K562 (cell line): ENCODE measurements at regions not wholly inside any gene's neighbourhood (a gene's known extent, or its start where the extent isn't known, plus 50 kb on each side); places are given as distances from the start of the nearest gene placed in this dataset.

ENCODE experiments used
- ATAC-seq: fragments of 200-7000 bp; cut with Tn5 transposase; 3 replicates; pipeline ENCODE4 v1.9.1; 2020; ENCODE audit warnings: moderate library complexity
- BruUV-seq: library from RNA; stranded (reverse); fragments of 400-500 nt; replicated peaks from 2 replicates; lab custom pipeline; 2021; lab: Mats Ljungman, UMichigan
- CTCF ChIA-PET: fragments of 300-600 bp; formaldehyde crosslinking; extraction: SDS; loops from one replicate; lab custom pipeline; 2021; ENCODE audit warnings: low intra/inter-chr PET ratio; lab: Yijun Ruan, JAX
- POLR2A ChIA-PET: fragments of 300-600, 350-650 bp; sonication (Branson Sonifier 250); formaldehyde crosslinking; extraction: SDS; loops from one replicate; lab custom pipeline; 2021; ENCODE audit warnings: antibody characterized with exemption, inconsistent platforms; lab: Yijun Ruan, JAX
- DNase-seq, 4 experiments: peaks; one replicate each; pipeline versions ENCODE4 v3.0.0 to v3.0.0-alpha.2; 2011 to 2018; ENCODE audit warnings: low spot score in 3 of 4, mixed read lengths in 3 of 4; ENCODE audit errors: extremely low read depth in 1 of 4
- FAIRE-seq: peaks from 2 replicates; lab custom pipeline; 2011; peaks lifted over from hg19 to GRCh38; lab: Jason Lieb, UNC
- H2AFZ ChIP-seq: 2 replicates; pipeline ENCODE4 v1.6.0; 2011; ENCODE audit warnings: low read depth, low read length, control low read depth, inconsistent platforms
- H3K27ac ChIP-seq: fragments of 200-600 bp; 3 replicates; pipeline ENCODE4 v1.8.0; 2011; ENCODE audit warnings: low read depth, mild to moderate bottlenecking, control low read depth, inconsistent platforms, low read length, moderate library complexity, mixed read lengths; ENCODE audit errors: extremely low read depth
- H3K27me3 ChIP-seq, 2 experiments: fragments of 300-600 bp in 1 of 2; 2 replicates in 1 of 2; 3 replicates in 1 of 2; pipeline versions ENCODE4 v1.6.0 to v1.8.0; 2011; ENCODE audit warnings: inconsistent platforms in 2 of 2, low read length in 2 of 2, mild to moderate bottlenecking in 1 of 2, mixed read lengths in 1 of 2, moderate library complexity in 1 of 2; ENCODE audit not compliant: control insufficient read depth in 2 of 2, insufficient read depth in 2 of 2
- H3K36me3 ChIP-seq: fragments of 300-600 bp; 3 replicates; pipeline ENCODE4 v1.8.0; 2011; ENCODE audit warnings: mild to moderate bottlenecking, low read length, inconsistent platforms; ENCODE audit not compliant: control insufficient read depth, insufficient read depth
- H3K4me1 ChIP-seq, 2 experiments: fragments of 200-600 bp in 1 of 2; replicated peaks in 1 of 2; 2 replicates in 1 of 2; 3 replicates in 1 of 2; pipeline versions ENCODE4 v1.5.1 to v1.8.0; 2011; ENCODE audit warnings: inconsistent platforms in 2 of 2, low read length in 2 of 2, mild to moderate bottlenecking in 1 of 2, mixed read lengths in 1 of 2, moderate library complexity in 1 of 2; ENCODE audit not compliant: control insufficient read depth in 2 of 2, insufficient read depth in 2 of 2
- H3K4me2 ChIP-seq: 2 replicates; pipeline ENCODE4 v1.6.1; 2011; ENCODE audit warnings: low read length, control low read depth, inconsistent platforms, mixed read lengths; ENCODE audit not compliant: insufficient read depth
- H3K4me3 ChIP-seq: fragments of 200-600 bp; sonication (generic), shearing (Covaris generic); 2 replicates; pipeline ENCODE4 v1.5.1; 2016; ENCODE audit warnings: control low read depth, inconsistent platforms
- H3K79me2 ChIP-seq: fragments of 200-600 bp; 3 replicates; pipeline ENCODE4 v1.8.0; 2011; ENCODE audit warnings: low read length, inconsistent platforms; ENCODE audit not compliant: control insufficient read depth, insufficient read depth
- H3K9ac ChIP-seq, 2 experiments: 2 replicates each; pipeline versions ENCODE4 v1.6.0 to v1.6.1; 2011; ENCODE audit warnings: low read depth in 2 of 2, low read length in 2 of 2, control low read depth in 1 of 2, inconsistent platforms in 1 of 2, mild to moderate bottlenecking in 1 of 2, mixed read lengths in 1 of 2; ENCODE audit not compliant: insufficient read depth in 1 of 2
- H3K9me1 ChIP-seq: one replicate; pipeline ENCODE4 v1.6.0; 2011; ENCODE audit warnings: inconsistent platforms, mild to moderate bottlenecking, low read length, moderate library complexity; ENCODE audit not compliant: control insufficient read depth, insufficient read depth
- H3K9me3 ChIP-seq: replicated peaks from 2 replicates; pipeline ENCODE4 v1.5.1; 2011; ENCODE audit warnings: low read depth, low read length, inconsistent platforms; ENCODE audit not compliant: control insufficient read depth, insufficient read depth
- H4K20me1 ChIP-seq: replicated peaks from 2 replicates; pipeline ENCODE4 v1.6.1; 2011; ENCODE audit warnings: low read length, inconsistent platforms, mixed read lengths; ENCODE audit not compliant: control insufficient read depth, insufficient read depth
- ATF1 ChIP-seq, 2 experiments: fragments of 450-650 bp in 1 of 2; IDR thresholded peaks; 2 replicates each; pipeline ENCODE4 v1.6.1; 2016; ENCODE audit warnings: missing compliant biosample characterization in 1 of 2, missing genetic modification characterization in 1 of 2
- FOXM1 ChIP-seq, 2 experiments: fragments of 450-650 bp in 1 of 2; sonication (generic) in 1 of 2; formaldehyde crosslinking in 1 of 2; IDR thresholded peaks; 2 replicates each; pipeline versions ENCODE4 v1.6.1 to v1.9.0; 2017 to 2022; ENCODE audit warnings: low read depth in 2 of 2, mild to moderate bottlenecking in 2 of 2, missing genetic modification reagents in 1 of 2, moderate library complexity in 1 of 2
- GABPB1 ChIP-seq: sonication (generic); formaldehyde crosslinking; IDR thresholded peaks from 2 replicates; pipeline ENCODE4 v1.8.0; 2022; ENCODE audit warnings: mild to moderate bottlenecking, missing genetic modification reagents
- HNRNPL ChIP-seq: fragments of 200-400 bp; formaldehyde crosslinking; IDR thresholded peaks from 2 replicates; pipeline ENCODE4 v1.6.1; 2017; ENCODE audit warnings: low read depth, mild to moderate bottlenecking, low read length
- RBBP5 ChIP-seq: fragments of 200-600 bp; sonication (generic); IDR thresholded peaks from 2 replicates; pipeline ENCODE4 v1.6.1; 2012; ENCODE audit warnings: borderline replicate concordance, mild to moderate bottlenecking, low read length, control low read depth, inconsistent platforms; ENCODE audit not compliant: insufficient read depth, poor library complexity, severe bottlenecking
- RBM25 ChIP-seq: fragments of 200-400 bp; formaldehyde crosslinking; IDR thresholded peaks from 2 replicates; pipeline ENCODE4 v1.6.1; 2018; ENCODE audit warnings: low read length, low read depth, moderate library complexity; ENCODE audit not compliant: severe bottlenecking
- RBM39 ChIP-seq: fragments of 200-400 bp; formaldehyde crosslinking; optimal IDR thresholded peaks from 2 replicates; pipeline ENCODE3; 2018; ENCODE audit warnings: low read depth, low read length
- RUNX1 ChIP-seq: sonication (generic); IDR thresholded peaks from 2 replicates; pipeline ENCODE4 v1.6.1; 2016; ENCODE audit warnings: antibody characterized with exemption, low read depth
- TARDBP ChIP-seq: fragments of 450-650 bp; IDR thresholded peaks from 2 replicates; pipeline ENCODE4 v1.6.1; 2016
- TEAD1 ChIP-seq, 2 experiments: fragments of 450-650 bp in 1 of 2; sonication (generic) in 1 of 2; formaldehyde crosslinking; IDR thresholded peaks; 2 replicates each; pipeline versions ENCODE4 v1.4.0 to v1.8.0; 2020 to 2022; ENCODE audit warnings: mild to moderate bottlenecking in 2 of 2, missing genetic modification reagents in 1 of 2
- ZNF133 ChIP-seq: fragments of 250-450 bp; sonication (Bioruptor Pico); IDR thresholded peaks from 2 replicates; pipeline ENCODE4 v1.4.0; 2020; ENCODE audit warnings: mild to moderate bottlenecking
- ZNF316 ChIP-seq: fragments of 450-650 bp; IDR thresholded peaks from 2 replicates; pipeline ENCODE4 v1.6.1; 2016
- WGBS: fragments of 100-300 bp; shearing (Covaris generic); methylation state at CpG from one replicate; pipeline ENCODE4 v1.1.6; 2016; ENCODE audit warnings: low coverage, mixed read lengths; ENCODE audit not compliant: insufficient coverage; ENCODE audit errors: missing lambda C conversion rate; 5-methylcytosine and 5-hydroxymethylcytosine counted together
- in situ Hi-C: fragments of 300-500 bp; cut with MboI; formaldehyde crosslinking; loops from 4 replicates; pipeline ENCODE4 v1.15.0; 2018; ENCODE audit warnings: inconsistent platforms, mixed read lengths
- intact Hi-C: fragments of 100-400 bp; cut with micrococcal nuclease; formaldehyde crosslinking; loops from 2 replicates; pipeline ENCODE4 v1.14.2; 2022
- TF ChIP-seq, protein P1 (sequence below): fragments of 250-450 bp; sonication (Bioruptor Pico); IDR thresholded peaks from 2 replicates; pipeline ENCODE4 v1.5.0; 2021; ENCODE audit warnings: mild to moderate bottlenecking, moderate library complexity

DNA sequence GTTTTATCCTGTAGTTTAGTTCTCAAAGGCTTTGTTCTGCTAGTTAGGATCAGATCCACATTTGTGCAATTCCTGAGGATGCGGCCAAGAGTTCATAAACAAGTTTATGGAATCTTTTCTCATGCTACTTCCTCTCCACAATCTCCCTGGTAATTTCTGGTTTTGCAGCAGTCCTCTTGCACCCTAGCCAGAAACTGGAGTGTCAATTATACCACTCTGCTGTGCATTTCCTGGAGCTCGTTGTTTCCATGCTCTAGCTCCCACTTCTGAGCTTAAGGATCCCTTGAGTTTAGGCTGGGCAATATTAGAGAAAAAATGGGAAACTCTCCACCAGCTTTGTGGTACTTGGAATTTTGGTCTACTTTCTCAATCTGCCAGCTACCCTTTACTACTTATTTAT is 474.7 kb downstream of the DIRAS2 start:
- no peak overlapping the region for H3K27ac ChIP-seq
- CTCF ChIA-PET, result no interaction called here
- in situ Hi-C loops, result no loop called here
- H3K79me2 ChIP-seq, result no peaks in the 10 kb centered on the region
- H3K4me1 ChIP-seq, result no peaks in the 10 kb centered on the region
- no peak overlapping the region for H3K4me3 ChIP-seq
- no peak overlapping the region for H2AFZ ChIP-seq
- BruUV-seq, result no TSS peak
- no peak for TF ChIP-seq ZNF133
- TF ChIP-seq, all 486 proteins: peak for 0
- ATAC-seq, result no peak
- H3K4me2 ChIP-seq, result no peak overlapping the region
- H3K36me3 ChIP-seq, result no peaks in the 10 kb centered on the region
- H3K9ac ChIP-seq, result no peak overlapping the region
- no peak for FAIRE-seq
- H4K20me1 ChIP-seq, result no peaks in the 10 kb centered on the region
- no peaks in the 10 kb centered on the region for H3K9me3 ChIP-seq
- H3K9me1 ChIP-seq, result no peaks in the 10 kb centered on the region
- WGBS, result 0% methylated on average over 2 of the region's 2 CpGs
- intact Hi-C loops, result no loop called here
- H3K27me3 ChIP-seq, result no peaks in the 10 kb centered on the region
- no peak for DNase-seq
- POLR2A ChIA-PET, result no interaction called here

DNA sequence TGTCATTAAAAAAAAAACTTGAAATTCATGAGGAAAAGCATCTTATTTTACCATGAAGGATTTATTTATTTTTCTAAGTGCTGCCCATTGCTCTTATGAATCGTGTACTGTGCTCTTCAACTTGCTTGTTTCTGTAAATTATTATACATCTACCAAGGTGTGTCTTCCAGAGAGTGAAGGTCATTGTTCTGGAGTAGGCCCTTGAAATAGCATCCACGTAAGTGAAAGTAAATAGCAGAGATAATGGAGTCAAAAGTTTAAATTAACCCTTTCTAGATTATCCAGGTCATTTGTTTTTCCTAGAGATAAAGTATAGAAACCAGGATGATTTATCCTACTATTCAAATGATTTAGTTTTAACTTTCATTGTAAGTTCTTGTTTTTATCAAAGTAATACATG is 473.1 kb downstream of the DIRAS2 start:
- no peak for FAIRE-seq
- no peak overlapping the region for H3K9ac ChIP-seq
- TF ChIP-seq RBM39 (no peak), ATF1 (CRISPR knock-in tag; IDR thresholded peaks at IDR 0.05) (no peak), ATF1 (tag; IDR thresholded peaks at IDR 0.05) (no peak), RUNX1 (no peak), TEAD1 (CRISPR knock-in tag; IDR thresholded peaks at IDR 0.05) (no peak), ZNF316 (no peak), HNRNPL (no peak), RBBP5 (no peak), GABPB1 (no peak), RBM25 (no peak), TARDBP (no peak), FOXM1 (IDR thresholded peaks at IDR 0.05; ENCODE audit: low read depth) (no peak), FOXM1 (CRISPR knock-in tag; IDR thresholded peaks at IDR 0.05; ENCODE audit: low read depth) (no peak)
- TF ChIP-seq, protein P1, sequence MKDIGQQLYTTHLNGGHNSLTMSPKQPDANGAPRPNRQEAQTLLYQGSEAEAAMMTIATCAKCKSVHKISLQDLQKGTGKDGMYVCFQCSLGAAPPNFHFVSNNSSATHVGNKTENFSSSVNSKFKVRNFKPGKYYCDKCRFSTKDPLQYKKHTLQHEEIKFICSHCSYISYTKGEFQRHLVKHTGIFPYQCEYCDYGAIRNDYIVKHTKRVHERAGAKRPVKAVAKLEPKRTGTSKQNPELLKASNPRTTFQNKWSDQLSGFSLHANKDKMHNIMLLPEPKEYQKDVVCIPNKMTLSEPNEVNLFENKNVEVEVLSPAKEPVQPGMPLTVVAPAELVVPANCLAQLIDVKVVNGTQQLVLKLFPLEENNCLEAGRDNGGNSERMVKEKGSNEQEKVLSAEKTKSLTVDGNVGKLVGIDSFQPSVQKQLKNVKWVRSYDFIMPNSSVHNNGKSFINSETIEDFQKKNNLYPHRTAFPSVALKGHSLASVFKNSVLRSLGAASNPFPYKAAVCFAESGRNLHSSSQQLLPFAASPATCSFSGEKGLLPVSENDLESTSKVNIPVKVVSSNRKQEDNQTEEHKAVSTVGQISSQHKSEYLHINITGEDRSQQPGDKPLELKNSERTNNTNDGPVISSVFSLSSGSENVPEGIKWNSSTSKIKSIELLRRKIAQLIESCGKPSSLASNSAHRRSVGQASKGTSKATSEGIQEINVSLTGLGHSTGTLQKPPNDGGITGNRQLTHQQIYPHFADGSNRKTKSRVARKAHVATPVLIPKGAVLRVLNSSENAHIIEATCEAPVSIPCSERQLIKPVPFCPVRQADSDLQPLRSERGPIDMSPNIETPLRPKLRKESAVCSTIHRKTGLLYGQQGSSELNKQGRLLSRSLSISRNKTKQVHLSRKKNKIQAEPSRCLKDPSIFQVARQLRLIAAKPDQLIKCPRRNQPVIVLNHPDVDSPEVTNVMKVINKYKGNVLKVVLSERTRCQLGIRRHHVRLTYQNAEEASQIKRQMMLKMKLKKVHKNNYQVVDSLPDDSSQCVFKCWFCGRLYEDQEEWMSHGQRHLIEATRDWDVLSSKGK (CRISPR knock-in tag), result no peak
- TF ChIP-seq, all 486 proteins: peak for 0
- Histone ChIP-seq H3K4me3 (no peak overlapping the region), H3K36me3 (no peaks in the 10 kb centered on the region), H3K9me3 (no peaks in the 10 kb centered on the region), H3K4me1 (no peaks in the 10 kb centered on the region), H3K4me2 (no peak overlapping the region), H3K9me1 (no peaks in the 10 kb centered on the region), H3K79me2 (no peaks in the 10 kb centered on the region), H3K27me3 (no peaks in the 10 kb centered on the region), H2AFZ (no peak overlapping the region), H4K20me1 (no peaks in the 10 kb centered on the region), H3K27ac (no peak overlapping the region)
- WGBS, result 0% methylated on average over 2 of the region's 2 CpGs
- no TSS peak for BruUV-seq
- POLR2A ChIA-PET, result no interaction called here
- intact Hi-C loops, result no loop called here
- in situ Hi-C loops, result no loop called here
- DNase-seq (no peak), ATAC-seq (no peak)
- CTCF ChIA-PET, result no interaction called here
